GM21723 (cell line): ENCODE measurements at regions not wholly inside any gene's neighbourhood (a gene's known extent, or its start where the extent isn't known, plus 50 kb on each side); places are given as distances from the start of the nearest gene placed in this dataset.
"Not testable (repeated sequence)": the region's sequence is repeated elsewhere in the genome, so short reads cannot be mapped to it uniquely, and the experiment has no call there.

Experiments used
- ATAC-seq: cut with Tn5 transposase; IDR thresholded peaks from one replicate; pipeline ENCODE4 v1.9.1; 2021; ENCODE audit warnings: mild to moderate bottlenecking, moderate library complexity; ENCODE audit not compliant: unreplicated experiment

- no peak for ATAC-seq
Measured at GRCh38 chr1:121518726-121519041, 333.9 kb downstream of the SRGAP2C start.

- no peak for ATAC-seq
Measured at GRCh38 chr1:121519042-121519755, 334.4 kb downstream of the SRGAP2C start.

GRCh38 chr1:121519756-121520286 is 335.0 kb downstream of the SRGAP2C start:
- ATAC-seq: not testable (repeated sequence)

GRCh38 chr1:121522061-121522759 is 337.4 kb downstream of the SRGAP2C start:
- ATAC-seq: no peak

- ATAC-seq: not testable (repeated sequence)
Measured at GRCh38 chr1:121523112-121523511, 338.3 kb downstream of the SRGAP2C start.

- ATAC-seq: no peak
Measured at GRCh38 chr1:121525355-121525754, 340.6 kb downstream of the SRGAP2C start.

GRCh38 chr1:121528958-121529357 is 344.2 kb downstream of the SRGAP2C start:
- not testable (repeated sequence) for ATAC-seq

- not testable (repeated sequence) for ATAC-seq
Measured at GRCh38 chr1:121530026-121530425, 345.3 kb downstream of the SRGAP2C start.

GRCh38 chr1:121531747-121532146 is 347.0 kb downstream of the SRGAP2C start:
- not testable (repeated sequence) for ATAC-seq

GRCh38 chr1:121538148-121538547 is 353.4 kb downstream of the SRGAP2C start:
- not testable (repeated sequence) for ATAC-seq

- ATAC-seq: no peak
Measured at GRCh38 chr1:121538943-121539575, 354.3 kb downstream of the SRGAP2C start.

GRCh38 chr1:121543988-121544387 is 359.2 kb downstream of the SRGAP2C start:
- ATAC-seq: not testable (repeated sequence)

- no peak for ATAC-seq
Measured at GRCh38 chr1:121544500-121544899, 359.7 kb downstream of the SRGAP2C start.

GRCh38 chr1:121545899-121546298 is 361.1 kb downstream of the SRGAP2C start:
- not testable (repeated sequence) for ATAC-seq

- no peak for ATAC-seq
Measured at GRCh38 chr1:121546830-121547591, 362.2 kb downstream of the SRGAP2C start.

GRCh38 chr1:121547726-121548125 is 363.0 kb downstream of the SRGAP2C start:
- ATAC-seq: not testable (repeated sequence)

- ATAC-seq: not testable (repeated sequence)
Measured at GRCh38 chr1:121550817-121551216, 366.0 kb downstream of the SRGAP2C start.

- not testable (repeated sequence) for ATAC-seq
Measured at GRCh38 chr1:121551491-121551890, 366.7 kb downstream of the SRGAP2C start.

- not testable (repeated sequence) for ATAC-seq
Measured at GRCh38 chr1:121556560-121556959, 371.8 kb downstream of the SRGAP2C start.

GRCh38 chr1:121558034-121558433 is 373.3 kb downstream of the SRGAP2C start:
- ATAC-seq: not testable (repeated sequence)

- ATAC-seq: no peak
Measured at GRCh38 chr1:121558514-121558913, 373.7 kb downstream of the SRGAP2C start.
